ENCODE measurements at regions not wholly inside any gene's neighbourhood (a gene's known extent, or its start where the extent isn't known, plus 50 kb on each side); places are given as distances from the start of the nearest gene placed in this dataset.

- no peak overlapping the region for H3K4me3 ChIP-seq (ENCODE audit: low read depth in 1 of 2, low read length in 2 of 2)
- H3K27me3 ChIP-seq (ENCODE audit: low read depth, low read length), result no peaks in the 10 kb centered on the region
- no peaks in the 10 kb centered on the region for H3K36me3 ChIP-seq (ENCODE audit: control insufficient read depth in 1 of 2, insufficient read depth in 2 of 2, low read length in 2 of 2)
- no peaks in the 10 kb centered on the region for H3K4me1 ChIP-seq (ENCODE audit: control insufficient read depth in 1 of 2, insufficient read depth in 2 of 2, low read length in 2 of 2)
- H3K9me3 ChIP-seq (ENCODE audit: control insufficient read depth in 1 of 2, low read length in 2 of 2), result no peaks in the 10 kb centered on the region
- H3K27ac ChIP-seq (ENCODE audit: low read length), result no peak overlapping the region
Measured at GRCh38 chr6:54059683-54060082, 51.6 kb upstream of the MLIP start.

GRCh38 chr6:54060286-54060685 is 51.0 kb upstream of the MLIP start:
- no peaks in the 10 kb centered on the region for H3K4me1 ChIP-seq (ENCODE audit: control insufficient read depth in 1 of 2, insufficient read depth in 2 of 2, low read length in 2 of 2)
- no peaks in the 10 kb centered on the region for H3K36me3 ChIP-seq (ENCODE audit: control insufficient read depth in 1 of 2, insufficient read depth in 2 of 2, low read length in 2 of 2)
- no peak overlapping the region for H3K27ac ChIP-seq (ENCODE audit: low read length)
- H3K27me3 ChIP-seq (ENCODE audit: low read depth, low read length), result no peaks in the 10 kb centered on the region
- H3K9me3 ChIP-seq (ENCODE audit: control insufficient read depth in 1 of 2, low read length in 2 of 2), result no peaks in the 10 kb centered on the region
- H3K4me3 ChIP-seq (ENCODE audit: low read depth in 1 of 2, low read length in 2 of 2), result no peak overlapping the region

Data from muscle layer of duodenum (tissue), 2 donors.